Trophoblast cell (in vitro differentiated cells and primary cell): ENCODE measurements at regions not wholly inside any gene's neighbourhood (a gene's known extent, or its start where the extent isn't known, plus 50 kb on each side); places are given as distances from the start of the nearest gene placed in this dataset.
"Not testable (repeated sequence)": the region's sequence is repeated elsewhere in the genome, so short reads cannot be mapped to it uniquely, and the experiment has no call there.

Experiments
- DNase-seq, 2 donors: peaks; one replicate each; pipeline ENCODE4 v3.0.0-alpha.2; 2016
- H2AFZ ChIP-seq: 2 replicates; pipeline ENCODE4 v1.6.1; 2013; ENCODE audit warnings: low read length, moderate library complexity, mild to moderate bottlenecking; ENCODE audit not compliant: insufficient read depth, poor library complexity
- H2AK5ac ChIP-seq: 2 replicates; pipeline ENCODE4 v1.6.1; 2013; ENCODE audit warnings: mild to moderate bottlenecking, low read length
- H2BK120ac ChIP-seq: 2 replicates; pipeline ENCODE4 v1.6.1; 2013; ENCODE audit warnings: low read length, mild to moderate bottlenecking, moderate library complexity; ENCODE audit not compliant: insufficient read depth, poor library complexity
- H2BK12ac ChIP-seq: 2 replicates; pipeline ENCODE4 v1.6.1; 2013; ENCODE audit warnings: mild to moderate bottlenecking, low read length, moderate library complexity
- H2BK5ac ChIP-seq: 2 replicates; pipeline ENCODE4 v1.6.1; 2013; ENCODE audit warnings: low read length, low read depth, moderate library complexity, mild to moderate bottlenecking; ENCODE audit not compliant: poor library complexity
- H3K14ac ChIP-seq: 2 replicates; pipeline ENCODE4 v1.6.1; 2013; ENCODE audit warnings: mild to moderate bottlenecking, low read length
- H3K18ac ChIP-seq: 2 replicates; pipeline ENCODE4 v1.6.1; 2013; ENCODE audit warnings: mild to moderate bottlenecking, low read length
- H3K23ac ChIP-seq: 2 replicates; pipeline ENCODE4 v1.6.1; 2013; ENCODE audit warnings: low read length
- H3K27ac ChIP-seq: 2 replicates; pipeline ENCODE4 v1.5.1; 2013; ENCODE audit warnings: low read depth, mild to moderate bottlenecking, inconsistent platforms, low read length, moderate library complexity
- H3K27me3 ChIP-seq: 2 replicates; pipeline ENCODE4 v1.6.1; 2013; ENCODE audit warnings: inconsistent platforms, mild to moderate bottlenecking, low read length, moderate library complexity; ENCODE audit not compliant: insufficient read depth
- H3K36me3 ChIP-seq, 2 experiments: 1 replicate in 1 of 2; 2 replicates in 1 of 2; pipeline ENCODE4 v1.6.1; 2013; ENCODE audit warnings: low read length in 2 of 2, mild to moderate bottlenecking in 2 of 2, moderate library complexity in 1 of 2; ENCODE audit not compliant: insufficient read depth in 2 of 2, control insufficient read depth in 1 of 2
- H3K4ac ChIP-seq: 2 replicates; pipeline ENCODE4 v1.6.1; 2013; ENCODE audit warnings: low read depth, mild to moderate bottlenecking, low read length, moderate library complexity
- H3K4me1 ChIP-seq, 2 experiments: 1 replicate in 1 of 2; 2 replicates in 1 of 2; pipeline ENCODE4 v1.6.1; 2013; ENCODE audit warnings: low read length in 2 of 2, mild to moderate bottlenecking in 2 of 2, moderate library complexity in 1 of 2; ENCODE audit not compliant: insufficient read depth in 2 of 2, control insufficient read depth in 1 of 2
- H3K4me2 ChIP-seq: 2 replicates; pipeline ENCODE4 v1.6.1; 2013; ENCODE audit warnings: inconsistent platforms, mild to moderate bottlenecking, low read length, moderate library complexity
- H3K4me3 ChIP-seq: 2 replicates; pipeline ENCODE4 v1.5.1; 2013; ENCODE audit warnings: mild to moderate bottlenecking, low read depth, low read length, inconsistent platforms
- H3K79me1 ChIP-seq: one replicate; pipeline ENCODE4 v1.6.1; 2013; ENCODE audit warnings: low read length
- H3K79me2 ChIP-seq: 2 replicates; pipeline ENCODE4 v1.6.1; 2013; ENCODE audit warnings: low read length, mild to moderate bottlenecking; ENCODE audit not compliant: control insufficient read depth, insufficient read depth, poor library complexity
- H3K9ac ChIP-seq: 2 replicates; pipeline ENCODE4 v1.6.1; 2013; ENCODE audit warnings: mild to moderate bottlenecking, low read length
- H3K9me3 ChIP-seq: 2 replicates; pipeline ENCODE4 v1.6.1; 2013; ENCODE audit warnings: low read depth, mild to moderate bottlenecking, control low read depth, inconsistent platforms, low read length; ENCODE audit not compliant: insufficient read depth
- H4K12ac ChIP-seq: 2 replicates; pipeline ENCODE4 v1.6.1; 2013; ENCODE audit warnings: low read depth, mild to moderate bottlenecking, low read length, moderate library complexity
- H4K8ac ChIP-seq: 2 replicates; pipeline ENCODE4 v1.6.1; 2013; ENCODE audit warnings: low read depth, mild to moderate bottlenecking, low read length, moderate library complexity
- H4K91ac ChIP-seq: one replicate; pipeline ENCODE4 v1.6.1; 2013; ENCODE audit warnings: low read depth, mild to moderate bottlenecking, low read length, moderate library complexity
- WGBS: extraction: QIAGEN DNeasy Blood & Tissue Kit; methylation state at CpG from one replicate; pipeline ENCODE4 v1.1.7; 2013; ENCODE audit warnings: missing lambda C conversion rate; ENCODE audit not compliant: insufficient read length, insufficient coverage; ENCODE audit errors: extremely low coverage; 5-methylcytosine and 5-hydroxymethylcytosine counted together

DNA sequence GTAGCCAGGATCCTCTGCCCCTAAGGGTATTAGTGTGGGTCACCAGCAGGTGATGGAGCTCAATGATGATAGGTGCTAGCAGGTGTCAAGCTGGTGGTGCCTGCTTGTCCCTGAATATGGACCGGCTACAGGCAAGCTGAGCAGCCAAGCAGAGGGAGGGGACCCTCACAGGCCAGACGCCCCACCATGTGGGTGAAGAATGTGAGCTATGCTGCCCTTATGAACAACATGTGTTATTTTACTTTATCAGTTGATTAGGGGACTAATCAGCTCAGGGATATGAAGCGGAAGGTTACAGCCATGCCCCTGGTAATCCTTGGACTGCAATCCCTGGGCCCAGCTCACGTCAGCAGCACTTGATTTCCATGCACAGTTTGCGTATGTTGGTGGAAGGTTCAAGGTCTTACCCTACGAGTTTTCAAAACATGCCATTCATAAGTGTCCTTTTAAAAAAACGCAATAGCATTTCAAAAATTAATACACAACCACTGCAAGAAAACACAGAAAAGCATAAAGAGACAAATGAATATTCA lies 106.0 kb downstream of the CDC7 start:
- H3K9me3 ChIP-seq = no peaks in the 10 kb centered on the region
- H3K18ac ChIP-seq = no peak overlapping the region
- no peak overlapping the region for H3K9ac ChIP-seq
- peaks cover 13 to 14% of the 10 kb centered on the region in 2 experiments for H3K4me1 ChIP-seq
- WGBS = no CpG with 5 or more reads among the region's 7 CpGs
- no peak overlapping the region for H3K4ac ChIP-seq
- no peak overlapping the region for H3K14ac ChIP-seq
- H2AFZ ChIP-seq = no peak overlapping the region
- no peaks in the 10 kb centered on the region for H3K36me3 ChIP-seq
- no peak overlapping the region for H2AK5ac ChIP-seq
- H2BK12ac ChIP-seq = no peak overlapping the region
- H3K79me2 ChIP-seq = no peaks in the 10 kb centered on the region
- H4K12ac ChIP-seq = no peak overlapping the region
- H3K23ac ChIP-seq = no peak overlapping the region
- H3K4me2 ChIP-seq = no peak overlapping the region
- no peaks in the 10 kb centered on the region for H3K27me3 ChIP-seq
- DNase-seq = no peak
- no peak overlapping the region for H4K91ac ChIP-seq
- H3K4me3 ChIP-seq = no peak overlapping the region
- H2BK120ac ChIP-seq = no peak overlapping the region
- no peak overlapping the region for H3K27ac ChIP-seq
- H3K79me1 ChIP-seq = peaks cover 3% of the 10 kb centered on the region
- no peak overlapping the region for H2BK5ac ChIP-seq
- H4K8ac ChIP-seq = no peak overlapping the region

GRCh38 chr1:91607686-91608085 lies 107.0 kb downstream of the CDC7 start:
- H3K4me2 ChIP-seq, H3K27me3 ChIP-seq, H3K79me2 ChIP-seq, H3K14ac ChIP-seq, H3K9me3 ChIP-seq, H3K36me3 ChIP-seq, H3K9ac ChIP-seq, H3K79me1 ChIP-seq, H4K12ac ChIP-seq, H2BK12ac ChIP-seq, DNase-seq, H4K8ac ChIP-seq, H3K18ac ChIP-seq, H2BK5ac ChIP-seq, H3K4ac ChIP-seq, H3K23ac ChIP-seq, H2AK5ac ChIP-seq, H2AFZ ChIP-seq, H4K91ac ChIP-seq, H2BK120ac ChIP-seq, H3K4me3 ChIP-seq, H3K27ac ChIP-seq: not testable (repeated sequence)
- H3K4me1 ChIP-seq = peaks cover 18 to 19% of the 10 kb centered on the region in 2 experiments
- WGBS = no CpG with 5 or more reads among the region's 3 CpGs

- Histone ChIP-seq H3K9ac (no peak overlapping the region), H3K18ac (no peak overlapping the region), H3K4ac (no peak overlapping the region), H3K79me1 (peaks cover 6% of the 10 kb centered on the region), H3K9me3 (no peaks in the 10 kb centered on the region), H3K36me3 (no peaks in the 10 kb centered on the region), H3K14ac (no peak overlapping the region), H3K27me3 (no peaks in the 10 kb centered on the region), H2BK5ac (peak overlapping the region; percentile 18), H2AFZ (no peak overlapping the region), H4K91ac (peak overlapping the region; percentile 33), H3K27ac (peak overlapping the region; percentile 59), H3K4me1 (peaks cover 18 to 19% of the 10 kb centered on the region in 2 experiments), H4K8ac (no peak overlapping the region), H2AK5ac (no peak overlapping the region), H3K23ac (no peak overlapping the region), H4K12ac (no peak overlapping the region), H2BK120ac (no peak overlapping the region), H3K4me2 (no peak overlapping the region), H2BK12ac (peak overlapping the region; percentile 1), H3K4me3 (no peak overlapping the region), H3K79me2 (no peaks in the 10 kb centered on the region)
- no CpG with 5 or more reads among the region's 5 CpGs for WGBS
- DNase-seq = peak; percentile 77 to 84
Measured at GRCh38 chr1:91608876-91609275, 108.2 kb downstream of the CDC7 start.

GRCh38 chr1:91609551-91609950 lies 108.9 kb downstream of the CDC7 start:
- Histone ChIP-seq H3K36me3 (no peaks in the 10 kb centered on the region), H2AFZ (no peak overlapping the region), H3K79me2 (no peaks in the 10 kb centered on the region), H2BK120ac (no peak overlapping the region), H3K9me3 (no peaks in the 10 kb centered on the region), H4K91ac (peak overlapping the region; percentile 21), H2BK12ac (no peak overlapping the region), H2BK5ac (no peak overlapping the region), H3K27me3 (no peaks in the 10 kb centered on the region), H2AK5ac (no peak overlapping the region), H4K8ac (no peak overlapping the region), H3K4me2 (no peak overlapping the region), H3K14ac (no peak overlapping the region), H3K23ac (no peak overlapping the region), H3K4me1 (peaks cover 18 to 19% of the 10 kb centered on the region in 2 experiments), H3K4me3 (no peak overlapping the region), H3K18ac (no peak overlapping the region), H3K27ac (peak overlapping the region; percentile 59), H4K12ac (no peak overlapping the region), H3K79me1 (peaks cover 6% of the 10 kb centered on the region), H3K9ac (no peak overlapping the region), H3K4ac (no peak overlapping the region)
- no CpG with 5 or more reads among the region's 5 CpGs for WGBS
- DNase-seq = peak; percentile 62 to 90
